GM10266 (cell line): ENCODE measurements at regions not wholly inside any gene's neighbourhood (a gene's known extent, or its start where the extent isn't known, plus 50 kb on each side); places are given as distances from the start of the nearest gene placed in this dataset.

Source experiments
- DNase-seq: peaks from one replicate; pipeline ENCODE4 v3.0.0; 2012; ENCODE audit errors: extremely low spot score
- CTCF ChIP-seq: IDR thresholded peaks from 2 replicates; pipeline ENCODE4 v1.5.1; 2012; ENCODE audit warnings: mild to moderate bottlenecking, low read depth; ENCODE audit not compliant: control insufficient read depth, insufficient read depth; ENCODE audit errors: missing control alignments

- no peak for DNase-seq
- no peak for TF ChIP-seq CTCF
Observed at GRCh38 chr3:117137065-117137464, 427.5 kb downstream of the TUSC7 start.

- TF ChIP-seq CTCF, result no peak
- no peak for DNase-seq
Observed at GRCh38 chr3:117139681-117140080, 430.1 kb downstream of the TUSC7 start.

GRCh38 chr3:117141812-117142211, 432.2 kb downstream of the TUSC7 start:
- no peak for TF ChIP-seq CTCF
- no peak for DNase-seq

GRCh38 chr3:117144853-117145252, 435.3 kb downstream of the TUSC7 start:
- no peak for TF ChIP-seq CTCF
- DNase-seq, result no peak

GRCh38 chr3:117145677-117146076, 436.1 kb downstream of the TUSC7 start:
- TF ChIP-seq CTCF, result no peak
- DNase-seq, result no peak

- TF ChIP-seq CTCF, result no peak
- DNase-seq, result no peak
Observed at GRCh38 chr3:117146571-117146970, 437.0 kb downstream of the TUSC7 start.

GRCh38 chr3:117149584-117149983, 440.0 kb downstream of the TUSC7 start:
- DNase-seq, result no peak
- no peak for TF ChIP-seq CTCF

- DNase-seq, result no peak
- no peak for TF ChIP-seq CTCF
Observed at GRCh38 chr3:117150628-117151027, 441.0 kb downstream of the TUSC7 start.
